Gastrocnemius medialis (tissue), 4 donors: ENCODE measurements at regions not wholly inside any gene's neighbourhood (a gene's known extent, or its start where the extent isn't known, plus 50 kb on each side); places are given as distances from the start of the nearest gene placed in this dataset.

Experiments used
- ATAC-seq, 2 donors: fragments of 150-250 bp; one replicate each; pipeline ENCODE4 v1.9.1; 2016
- DNase-seq, 2 donors: peaks; one replicate each; pipeline ENCODE4 v3.0.0-alpha.2; 2019
- H3K27ac ChIP-seq, 4 donors: fragments of 200-600 bp; sonication (generic); 1 replicate in 1 of 4; 2 replicates in 3 of 4; pipeline ENCODE4 v1.5.1; 2016 to 2018; ENCODE audit warnings: mild to moderate bottlenecking in 2 of 4, moderate library complexity in 1 of 4
- H3K27me3 ChIP-seq, 3 donors: fragments of 200-600 bp; sonication (generic) in 2 of 3; 1 replicate in 1 of 3; 2 replicates in 2 of 3; pipeline versions ENCODE4 v1.5.1 to v1.6.0; 2016 to 2019; ENCODE audit warnings: mild to moderate bottlenecking in 1 of 3, moderate library complexity in 1 of 3
- H3K36me3 ChIP-seq, 2 donors: fragments of 200-600 bp; sonication (generic) in 1 of 2; one replicate each; pipeline ENCODE4 v1.5.1; 2017 to 2018
- H3K4me1 ChIP-seq, 2 donors: fragments of 200-600 bp; sonication (generic) in 1 of 2; one replicate each; pipeline ENCODE4 v1.5.1; 2016 to 2017; ENCODE audit warnings: mild to moderate bottlenecking in 2 of 2
- H3K4me3 ChIP-seq, 4 donors: fragments of 200-600 bp; sonication (generic) in 3 of 4; 1 replicate in 1 of 4; 2 replicates in 3 of 4; pipeline ENCODE4 v1.5.1; 2016 to 2019; ENCODE audit warnings: mild to moderate bottlenecking in 2 of 4
- H3K9me3 ChIP-seq, 3 donors: fragments of 200-600 bp; sonication (generic) in 2 of 3; 1 replicate in 1 of 3; 2 replicates in 2 of 3; pipeline ENCODE4 v1.5.1; 2016 to 2019
- POLR2A ChIP-seq, 2 donors: fragments of 450-650 bp; IDR thresholded peaks; one replicate each; pipeline ENCODE4 v1.6.1; 2017; ENCODE audit warnings: antibody characterized with exemption in 2 of 2, mild to moderate bottlenecking in 2 of 2, moderate library complexity in 2 of 2
- in situ Hi-C, 4 donors: fragments of 200-750 bp; cut with MboI; loops; one replicate each; pipeline versions ENCODE4 v1.15.0 to v1.8.0; 2017; ENCODE audit warnings: low sequenced_read_pairs in 4 of 4
- intact Hi-C: fragments of 100-400 bp; cut with DNase I; formaldehyde crosslinking; loops from one replicate; pipeline ENCODE4 v1.15.1; 2023; ENCODE audit warnings: low total_unique reads
- TF ChIP-seq, protein P1 (sequence below), 5 experiments: fragments of 450-650 bp in 3 of 5; fragments of 200-600 bp in 2 of 5; sonication (generic) in 2 of 5; IDR thresholded peaks in 4 of 5; conservative IDR thresholded peaks in 1 of 5; 1 replicate in 4 of 5; 2 replicates in 1 of 5; pipeline ENCODE4 v1.5.1; 2016 to 2019; ENCODE audit warnings: antibody characterized with exemption in 5 of 5, mild to moderate bottlenecking in 3 of 5, moderate library complexity in 3 of 5

DNA sequence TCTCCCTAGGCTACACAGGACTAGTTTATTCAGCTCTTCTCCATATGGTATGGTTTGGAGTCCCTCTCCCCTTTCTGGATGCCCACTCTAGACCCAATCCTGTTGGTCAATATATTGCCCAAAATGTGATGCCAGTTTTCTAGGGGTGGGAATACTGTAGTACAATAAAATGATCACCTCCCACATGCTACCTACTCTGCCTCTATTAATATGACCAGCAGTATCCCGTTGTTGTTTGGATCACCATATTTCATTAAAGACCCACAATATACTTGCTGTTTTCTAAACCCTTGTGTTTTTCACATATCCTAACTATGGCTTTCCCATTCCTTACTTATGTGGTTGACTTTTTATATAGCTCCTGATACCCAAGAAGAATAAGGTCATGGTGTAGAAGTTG, 95.9 kb upstream of the IGSF21 start:
- no peaks in the 10 kb centered on the region for H3K4me1 ChIP-seq
- in situ Hi-C loops (no loop called here), intact Hi-C loops (no loop called here)
- H3K36me3 ChIP-seq: no peaks in the 10 kb centered on the region
- no peak overlapping the region for H3K4me3 ChIP-seq
- no peaks in the 10 kb centered on the region for H3K9me3 ChIP-seq
- peaks cover 7 to 42% (median 18%) of the 10 kb centered on the region in 3 donors for H3K27me3 ChIP-seq
- DNase-seq: no peak
- H3K27ac ChIP-seq: no peak overlapping the region
- no peak for ATAC-seq
- TF ChIP-seq, protein P1, sequence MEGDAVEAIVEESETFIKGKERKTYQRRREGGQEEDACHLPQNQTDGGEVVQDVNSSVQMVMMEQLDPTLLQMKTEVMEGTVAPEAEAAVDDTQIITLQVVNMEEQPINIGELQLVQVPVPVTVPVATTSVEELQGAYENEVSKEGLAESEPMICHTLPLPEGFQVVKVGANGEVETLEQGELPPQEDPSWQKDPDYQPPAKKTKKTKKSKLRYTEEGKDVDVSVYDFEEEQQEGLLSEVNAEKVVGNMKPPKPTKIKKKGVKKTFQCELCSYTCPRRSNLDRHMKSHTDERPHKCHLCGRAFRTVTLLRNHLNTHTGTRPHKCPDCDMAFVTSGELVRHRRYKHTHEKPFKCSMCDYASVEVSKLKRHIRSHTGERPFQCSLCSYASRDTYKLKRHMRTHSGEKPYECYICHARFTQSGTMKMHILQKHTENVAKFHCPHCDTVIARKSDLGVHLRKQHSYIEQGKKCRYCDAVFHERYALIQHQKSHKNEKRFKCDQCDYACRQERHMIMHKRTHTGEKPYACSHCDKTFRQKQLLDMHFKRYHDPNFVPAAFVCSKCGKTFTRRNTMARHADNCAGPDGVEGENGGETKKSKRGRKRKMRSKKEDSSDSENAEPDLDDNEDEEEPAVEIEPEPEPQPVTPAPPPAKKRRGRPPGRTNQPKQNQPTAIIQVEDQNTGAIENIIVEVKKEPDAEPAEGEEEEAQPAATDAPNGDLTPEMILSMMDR (IDR thresholded peaks at IDR 0.05 in 4 of 5, conservative IDR thresholded peaks at IDR 0.05 in 1 of 5): no peak
- TF ChIP-seq POLR2A (IDR thresholded peaks at IDR 0.05): no peak

DNA sequence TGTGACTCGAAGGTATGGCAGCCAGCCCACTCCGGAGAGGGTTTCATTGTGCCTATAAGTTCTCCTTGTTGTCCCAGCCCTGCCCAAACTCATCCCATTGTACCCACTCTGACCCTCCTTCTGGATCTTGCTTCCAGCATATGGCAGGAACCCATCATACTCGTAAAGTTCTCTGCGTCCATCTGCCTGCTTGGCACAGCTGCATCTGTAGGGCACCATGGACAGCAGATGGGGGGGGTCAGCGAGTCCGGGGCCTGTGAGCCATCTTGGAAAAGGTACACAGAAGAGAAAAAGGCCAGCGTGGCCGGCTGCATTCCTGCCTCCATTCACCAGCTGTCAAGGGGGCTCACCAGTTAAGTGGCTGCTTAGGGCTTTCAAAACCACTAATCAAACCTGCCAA, 94.9 kb upstream of the IGSF21 start:
- intact Hi-C loops (no loop called here), in situ Hi-C loops (no loop called here)
- no peak for TF ChIP-seq POLR2A (IDR thresholded peaks at IDR 0.05)
- TF ChIP-seq, protein P1 (IDR thresholded peaks at IDR 0.05 in 4 of 5, conservative IDR thresholded peaks at IDR 0.05 in 1 of 5): no peak
- H3K4me3 ChIP-seq: no peak overlapping the region
- H3K9me3 ChIP-seq: no peaks in the 10 kb centered on the region
- no peaks in the 10 kb centered on the region for H3K36me3 ChIP-seq
- no peaks in the 10 kb centered on the region for H3K4me1 ChIP-seq
- no peak overlapping the region for H3K27ac ChIP-seq
- H3K27me3 ChIP-seq: peaks cover 3 to 41% (median 18%) of the 10 kb centered on the region in 3 donors
- ATAC-seq: no peak
- DNase-seq: no peak

- H3K27me3 ChIP-seq: peaks cover 2 to 36% (median 18%) of the 10 kb centered on the region in 3 donors
- no peaks in the 10 kb centered on the region for H3K36me3 ChIP-seq
- intact Hi-C loops: no loop called here
- DNase-seq: no peak
- TF ChIP-seq POLR2A (IDR thresholded peaks at IDR 0.05): no peak
- TF ChIP-seq, protein P1 (IDR thresholded peaks at IDR 0.05 in 4 of 5, conservative IDR thresholded peaks at IDR 0.05 in 1 of 5): no peak
- no peaks in the 10 kb centered on the region for H3K4me1 ChIP-seq
- no peaks in the 10 kb centered on the region for H3K9me3 ChIP-seq
- ATAC-seq: no peak
- in situ Hi-C loops: no loop called here
- no peak overlapping the region for H3K4me3 ChIP-seq
- H3K27ac ChIP-seq: no peak overlapping the region
These were observed 94.4 kb upstream of the IGSF21 start for GRCh38 chr1:18013216-18013615.

- Histone ChIP-seq H3K4me3 (no peak overlapping the region), H3K27ac (no peak overlapping the region), H3K27me3 (peaks cover 2 to 18% (median 15%) of the 10 kb centered on the region in 3 donors), H3K36me3 (no peaks in the 10 kb centered on the region), H3K4me1 (no peaks in the 10 kb centered on the region), H3K9me3 (no peaks in the 10 kb centered on the region)
- ATAC-seq (no peak), DNase-seq (no peak)
- intact Hi-C loops (no loop called here), in situ Hi-C loops (no loop called here)
- TF ChIP-seq, protein P1 (IDR thresholded peaks at IDR 0.05 in 4 of 5, conservative IDR thresholded peaks at IDR 0.05 in 1 of 5): no peak
- no peak for TF ChIP-seq POLR2A (IDR thresholded peaks at IDR 0.05)
These were observed 91.9 kb upstream of the IGSF21 start for GRCh38 chr1:18015719-18016118.

GRCh38 chr1:18018366-18018765, 89.2 kb upstream of the IGSF21 start:
- no peak for ATAC-seq
- intact Hi-C loops: no loop called here
- Histone ChIP-seq H3K27ac (no peak overlapping the region), H3K9me3 (no peaks in the 10 kb centered on the region), H3K4me1 (no peaks in the 10 kb centered on the region), H3K27me3 (peaks cover 4 to 13% (median 7%) of the 10 kb centered on the region in 3 donors), H3K4me3 (no peak overlapping the region), H3K36me3 (no peaks in the 10 kb centered on the region)
- DNase-seq: no peak
- TF ChIP-seq, protein P1 (IDR thresholded peaks at IDR 0.05 in 4 of 5, conservative IDR thresholded peaks at IDR 0.05 in 1 of 5): no peak
- no peak for TF ChIP-seq POLR2A (IDR thresholded peaks at IDR 0.05)
- in situ Hi-C loops: no loop called here
